ENCODE measurements at regions not wholly inside any gene's neighbourhood (a gene's known extent, or its start where the extent isn't known, plus 50 kb on each side); places are given as distances from the start of the nearest gene placed in this dataset. TPM values are rescaled to one million over a fixed set of nuclear protein-coding genes. Genes with fewer than 3 reads are reported as not detected.
A peak's percentile ranks its signal among the peaks of the same experiment; 100 is the strongest.

DNA sequence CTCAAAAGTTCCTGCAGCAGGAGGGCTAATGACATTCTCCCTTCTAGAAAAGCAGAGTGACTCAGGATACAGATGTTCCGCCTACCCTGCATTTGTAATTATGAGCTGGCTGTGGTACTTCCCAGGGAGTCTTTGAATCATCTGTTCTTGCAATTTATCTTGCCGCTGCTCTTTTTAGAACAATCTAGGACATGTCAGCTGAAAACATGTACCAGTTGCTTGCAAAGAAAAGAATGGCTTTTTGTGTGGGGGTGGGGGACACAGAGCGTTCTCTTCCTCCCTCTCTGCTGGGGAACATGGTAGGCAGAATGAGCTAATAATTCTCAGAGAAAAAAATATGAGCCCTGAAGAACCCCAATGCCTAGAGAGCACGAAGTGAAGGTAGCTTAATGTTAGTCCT, 51.7 kb upstream of the TUT7 start:
- TF ChIP-seq, protein P1, sequence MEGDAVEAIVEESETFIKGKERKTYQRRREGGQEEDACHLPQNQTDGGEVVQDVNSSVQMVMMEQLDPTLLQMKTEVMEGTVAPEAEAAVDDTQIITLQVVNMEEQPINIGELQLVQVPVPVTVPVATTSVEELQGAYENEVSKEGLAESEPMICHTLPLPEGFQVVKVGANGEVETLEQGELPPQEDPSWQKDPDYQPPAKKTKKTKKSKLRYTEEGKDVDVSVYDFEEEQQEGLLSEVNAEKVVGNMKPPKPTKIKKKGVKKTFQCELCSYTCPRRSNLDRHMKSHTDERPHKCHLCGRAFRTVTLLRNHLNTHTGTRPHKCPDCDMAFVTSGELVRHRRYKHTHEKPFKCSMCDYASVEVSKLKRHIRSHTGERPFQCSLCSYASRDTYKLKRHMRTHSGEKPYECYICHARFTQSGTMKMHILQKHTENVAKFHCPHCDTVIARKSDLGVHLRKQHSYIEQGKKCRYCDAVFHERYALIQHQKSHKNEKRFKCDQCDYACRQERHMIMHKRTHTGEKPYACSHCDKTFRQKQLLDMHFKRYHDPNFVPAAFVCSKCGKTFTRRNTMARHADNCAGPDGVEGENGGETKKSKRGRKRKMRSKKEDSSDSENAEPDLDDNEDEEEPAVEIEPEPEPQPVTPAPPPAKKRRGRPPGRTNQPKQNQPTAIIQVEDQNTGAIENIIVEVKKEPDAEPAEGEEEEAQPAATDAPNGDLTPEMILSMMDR (IDR thresholded peaks at IDR 0.05; ENCODE audit: control extremely low read depth, extremely low read depth): no peak
- Histone ChIP-seq H3K36me3 (ENCODE audit: control insufficient read depth in 4 of 4, insufficient read depth in 4 of 4, low read length in 4 of 4) (no peaks in the 10 kb centered on the region), H3K27me3 (ENCODE audit: control insufficient read depth in 3 of 3, insufficient read depth in 3 of 3, low read length in 2 of 3) (no peaks in the 10 kb centered on the region), H3K27ac (ENCODE audit: low read depth in 1 of 2, low read length in 1 of 2) (no peak overlapping the region), H3K9ac (ENCODE audit: insufficient read depth in 1 of 2, low read length in 2 of 2) (no peak overlapping the region), H3K9me3 (ENCODE audit: control insufficient read depth in 4 of 4, insufficient read depth in 3 of 4, low read length in 3 of 4) (no peaks in the 10 kb centered on the region), H3K4me1 (ENCODE audit: control insufficient read depth in 5 of 5, insufficient read depth in 5 of 5, low read length in 5 of 5) (peaks cover 0 to 20% (median 3%) of the 10 kb centered on the region in 5 donors), H3K4me3 (no peak overlapping the region)
- ATAC-seq (ENCODE audit: insufficient read depth, low FRiP score) (peak; percentile 39), DNase-seq (peak; percentile 21 to 59 (median 56))
- 25 to 54% methylated on average over 4 of the region's 4 CpGs for WGBS, 2 donors

DNA sequence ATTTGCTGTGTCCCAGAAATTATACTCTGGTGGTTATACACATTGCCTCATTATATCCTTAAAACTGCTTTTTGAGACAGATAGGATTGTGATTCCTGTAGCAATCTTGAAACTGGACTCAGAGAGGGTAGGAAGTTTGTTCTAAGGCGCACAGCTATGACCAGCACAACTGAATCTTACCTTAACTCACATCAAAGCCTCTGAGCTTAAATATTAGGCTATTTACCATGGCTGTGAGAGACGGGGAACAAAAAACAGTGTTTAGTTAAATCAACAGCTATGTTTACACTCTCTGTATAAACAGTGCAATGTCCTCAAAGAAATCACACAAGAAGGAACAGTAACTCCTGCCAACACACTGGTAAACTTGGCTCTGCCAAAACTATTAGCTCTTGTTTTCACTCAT, 50.9 kb upstream of the TUT7 start:
- no peak overlapping the region for H3K9ac ChIP-seq (ENCODE audit: insufficient read depth in 1 of 2, low read length in 2 of 2)
- H3K36me3 ChIP-seq (ENCODE audit: control insufficient read depth in 4 of 4, insufficient read depth in 4 of 4, low read length in 4 of 4): no peaks in the 10 kb centered on the region
- ATAC-seq (ENCODE audit: insufficient read depth, low FRiP score) (no peak), DNase-seq (peak in 2 of 3 donors; percentile 70 to 72)
- 56 to 71% methylated on average over 2 of the region's 2 CpGs for WGBS, 2 donors
- no peak overlapping the region for H3K27ac ChIP-seq (ENCODE audit: low read depth in 1 of 2, low read length in 1 of 2)
- no peaks in the 10 kb centered on the region for H3K9me3 ChIP-seq (ENCODE audit: control insufficient read depth in 4 of 4, insufficient read depth in 3 of 4, low read length in 3 of 4)
- H3K27me3 ChIP-seq (ENCODE audit: control insufficient read depth in 3 of 3, insufficient read depth in 3 of 3, low read length in 2 of 3): no peaks in the 10 kb centered on the region
- no peak overlapping the region for H3K4me3 ChIP-seq
- TF ChIP-seq, protein P1 (IDR thresholded peaks at IDR 0.05; ENCODE audit: control extremely low read depth, extremely low read depth): no peak
- H3K4me1 ChIP-seq (ENCODE audit: control insufficient read depth in 5 of 5, insufficient read depth in 5 of 5, low read length in 5 of 5): peaks cover 0 to 20% (median 3%) of the 10 kb centered on the region in 5 donors

Small RNA genes lying in the stretch of these regions (small RNA-seq; reads per million reads assigned to genes)
- gene AL158828.1 (ENCODE audit: low replicate concordance): not detected
- gene RNU2-36P (ENCODE audit: low replicate concordance): 1.1 reads per million, percentile 82 among the genes with 10 or more reads in this experiment

All from lung (tissue), 12 donors.